ENCODE measurements at regions not wholly inside any gene's neighbourhood (a gene's known extent, or its start where the extent isn't known, plus 50 kb on each side); places are given as distances from the start of the nearest gene placed in this dataset.
"Not testable (repeated sequence)": the region's sequence is repeated elsewhere in the genome, so short reads cannot be mapped to it uniquely, and the experiment has no call there.

GRCh38 chr4:141534985-141535384 is 101.4 kb upstream of the IL15 start:
- no peak for DNase-seq (ENCODE audit: low spot score)

DNA sequence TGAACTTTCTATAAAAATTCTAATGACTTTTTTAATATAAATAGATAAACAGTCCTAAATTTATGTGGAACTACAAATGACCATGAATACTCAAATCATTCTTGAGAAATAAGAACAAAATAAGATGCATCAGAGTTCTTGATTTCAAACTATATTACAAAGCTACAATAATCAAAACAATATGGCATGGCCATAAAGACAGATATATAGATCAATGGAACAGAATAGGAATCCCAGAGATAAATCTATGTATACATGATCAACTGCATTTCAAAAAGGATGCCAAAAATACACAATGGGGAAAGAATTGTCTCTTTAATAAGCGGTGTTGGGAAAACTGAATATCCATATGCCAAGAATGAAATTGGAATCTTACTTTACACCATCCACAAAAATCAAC is 98.4 kb upstream of the IL15 start:
- DNase-seq (ENCODE audit: low spot score), result no peak

DNA sequence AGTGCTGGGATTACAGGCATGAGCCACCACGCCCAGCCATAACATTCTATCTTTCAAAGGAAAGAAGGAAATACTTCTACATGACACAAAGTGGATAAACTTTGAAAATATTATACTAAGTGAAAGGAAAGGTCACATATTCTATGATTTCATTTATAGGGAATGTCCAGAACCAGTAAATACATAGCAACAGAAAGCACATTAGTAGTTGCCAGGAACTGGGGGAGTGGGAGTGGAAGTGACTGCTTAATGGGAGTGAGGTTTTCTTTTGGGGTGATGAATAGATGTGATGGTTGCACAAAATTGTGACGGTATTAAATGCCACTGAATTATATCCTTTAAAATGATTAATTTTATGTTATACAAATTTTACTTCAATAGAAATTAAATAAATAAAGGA is 95.7 kb upstream of the IL15 start:
- no peak for DNase-seq (ENCODE audit: low spot score)

GRCh38 chr4:141541851-141542250 is 94.5 kb upstream of the IL15 start:
- DNase-seq (ENCODE audit: low spot score), result no peak

GRCh38 chr4:141543176-141543575 is 93.2 kb upstream of the IL15 start:
- no peak for DNase-seq (ENCODE audit: low spot score)

GRCh38 chr4:141543706-141544105 is 92.7 kb upstream of the IL15 start:
- no peak for DNase-seq (ENCODE audit: low spot score)

DNA sequence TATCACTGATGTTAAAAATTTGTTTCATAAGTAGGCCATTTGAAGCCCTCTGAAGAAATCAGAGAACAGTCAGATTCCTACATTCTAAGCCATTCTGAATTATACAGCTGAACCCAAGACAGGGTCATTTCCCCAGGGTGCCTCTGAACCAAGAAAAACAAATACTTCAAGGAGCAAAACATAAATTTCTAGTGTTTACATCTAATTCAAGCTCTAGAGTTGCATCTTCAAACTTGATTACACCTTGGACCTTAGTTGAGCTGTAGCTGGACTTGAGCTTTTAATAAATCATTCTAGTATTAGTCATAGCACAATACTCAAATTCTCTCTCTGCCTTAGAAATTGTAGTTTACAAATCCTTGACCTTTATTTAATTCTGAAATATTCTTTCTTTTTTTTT is 87.6 kb upstream of the IL15 start:
- DNase-seq (ENCODE audit: low spot score), result no peak

DNA sequence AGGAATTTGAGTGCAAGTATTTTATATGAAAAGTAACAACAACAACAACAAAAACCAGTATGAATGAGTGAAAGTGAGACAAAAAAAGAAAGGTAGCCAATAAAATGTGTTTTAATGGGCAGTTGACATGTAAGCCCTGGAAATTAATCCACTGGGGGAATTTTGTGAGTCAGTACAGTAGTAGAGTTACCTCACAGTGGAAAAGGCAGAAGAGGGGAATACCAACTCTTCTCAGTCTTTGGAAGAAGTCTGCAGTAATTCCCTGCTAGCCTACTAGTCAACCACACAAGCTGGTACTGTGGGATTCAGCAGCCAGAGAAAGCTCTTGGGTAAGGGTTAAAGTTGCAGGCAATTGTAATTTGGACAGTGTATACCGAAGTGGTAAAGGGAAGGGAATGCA is 76.3 kb upstream of the IL15 start:
- no peak for DNase-seq (ENCODE audit: low spot score)

- no peak for DNase-seq (ENCODE audit: low spot score)
Observed at GRCh38 chr4:141562649-141563048, 73.7 kb upstream of the IL15 start.

- no peak for DNase-seq (ENCODE audit: low spot score)
Observed at GRCh38 chr4:141563723-141564122, 72.7 kb upstream of the IL15 start.

DNA sequence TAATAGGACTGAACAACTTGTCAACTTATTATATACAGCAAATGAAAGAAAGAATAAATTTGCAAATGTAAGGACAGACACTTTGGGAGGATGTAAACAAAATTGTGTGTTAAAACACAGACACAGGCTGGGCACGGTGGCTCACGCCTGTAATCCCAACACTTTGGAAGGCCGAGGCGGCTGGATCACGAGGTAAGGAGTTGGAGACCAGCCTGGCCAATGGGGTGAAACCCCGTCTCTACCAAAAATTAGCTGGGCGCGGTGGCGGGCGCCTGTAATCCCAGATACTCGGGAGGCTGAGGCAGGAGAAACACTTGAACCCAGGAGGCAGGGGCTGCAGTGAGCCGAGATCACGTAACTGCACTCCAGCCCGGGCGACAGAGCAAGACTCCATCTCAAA is 71.4 kb upstream of the IL15 start:
- DNase-seq (ENCODE audit: low spot score), result not testable (repeated sequence)

- DNase-seq (ENCODE audit: low spot score), result no peak
Observed at GRCh38 chr4:141565379-141566089, 70.8 kb upstream of the IL15 start.

GRCh38 chr4:141567326-141567915 is 69.0 kb upstream of the IL15 start:
- no peak for DNase-seq (ENCODE audit: low spot score)

DNA sequence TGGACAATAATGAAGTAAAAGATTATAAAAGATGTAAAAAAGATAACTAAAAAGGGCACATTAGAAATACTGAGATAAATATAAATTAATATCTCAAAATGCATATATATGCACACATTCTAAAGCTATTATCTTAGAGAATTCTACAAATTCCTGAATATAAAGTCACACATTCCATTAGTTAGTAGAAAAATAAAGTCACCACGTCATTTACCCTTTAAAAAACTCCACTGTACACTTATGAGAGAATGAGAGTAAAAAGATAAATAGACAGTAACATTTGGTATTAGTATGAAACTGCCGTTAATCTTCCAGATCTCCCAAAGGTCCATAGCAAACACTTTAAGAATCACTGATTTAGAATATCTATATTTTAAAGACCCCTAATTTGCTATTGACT is 67.2 kb upstream of the IL15 start:
- DNase-seq (ENCODE audit: low spot score), result no peak

DNA sequence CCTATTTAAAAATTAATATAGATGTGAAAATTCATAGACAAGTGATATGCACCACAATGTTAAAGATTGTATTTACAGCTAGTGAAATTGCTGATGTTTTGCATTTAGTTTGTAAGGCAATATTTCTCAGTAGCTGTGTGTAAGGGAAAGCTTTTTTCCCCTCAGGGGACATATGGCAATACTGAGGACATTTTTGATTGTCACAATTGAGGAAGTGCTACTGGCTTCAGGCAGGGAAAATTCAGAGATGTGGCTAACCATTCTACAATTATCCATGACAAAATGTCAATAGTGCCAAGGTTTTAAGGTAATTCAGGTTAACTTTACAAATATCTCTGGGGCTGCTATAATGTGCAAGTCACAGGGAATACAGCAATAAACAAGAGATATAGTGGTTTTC is 66.1 kb upstream of the IL15 start:
- DNase-seq (ENCODE audit: low spot score), result no peak

GRCh38 chr4:141571362-141571761 is 65.0 kb upstream of the IL15 start:
- no peak for DNase-seq (ENCODE audit: low spot score)

DNA sequence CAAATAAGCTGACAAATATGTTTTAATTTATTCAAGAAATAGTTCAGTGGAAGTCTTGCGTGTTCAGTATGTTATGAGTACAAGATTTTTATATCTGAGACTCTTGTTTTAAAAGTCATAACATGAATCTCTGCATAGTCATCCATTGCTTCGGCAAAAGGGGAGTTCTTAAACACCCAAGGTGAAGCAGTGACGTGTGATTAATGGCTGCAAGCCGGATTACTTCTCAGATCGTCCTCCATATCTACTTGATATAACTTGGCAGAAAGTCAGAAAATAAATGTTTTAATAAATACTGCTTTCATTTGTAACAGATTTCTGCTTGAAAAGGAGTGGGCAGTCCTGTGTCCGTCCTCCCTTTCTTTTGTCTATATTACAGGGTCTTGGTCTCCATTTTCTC is 64.6 kb upstream of the IL15 start:
- no peak for DNase-seq (ENCODE audit: low spot score)

DNA sequence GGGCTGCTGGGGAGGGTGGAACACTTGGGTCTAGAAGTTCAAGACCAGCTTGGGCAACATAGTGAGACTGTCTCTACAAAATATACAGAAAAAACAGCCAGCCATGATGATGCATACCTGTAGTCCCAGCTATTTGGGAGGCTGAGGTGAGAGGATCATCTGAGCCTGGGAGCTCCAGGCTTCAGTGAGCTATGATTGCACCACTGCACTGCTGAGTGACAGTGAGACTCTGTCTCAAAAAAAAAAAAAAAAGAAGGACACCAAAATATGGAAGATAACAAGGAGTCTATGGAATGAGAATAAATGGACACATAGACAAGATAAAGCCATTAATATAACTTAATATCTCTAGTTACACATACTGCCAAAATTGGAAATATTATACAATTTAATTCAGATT is 62.7 kb upstream of the IL15 start:
- no peak for DNase-seq (ENCODE audit: low spot score)

- no peak for DNase-seq (ENCODE audit: low spot score)
Observed at GRCh38 chr4:141575884-141576283, 60.5 kb upstream of the IL15 start.

- DNase-seq (ENCODE audit: low spot score), result no peak
Observed at GRCh38 chr4:141576585-141577110, 59.7 kb upstream of the IL15 start.

GRCh38 chr4:141578451-141578850 is 57.9 kb upstream of the IL15 start:
- DNase-seq (ENCODE audit: low spot score), result no peak

GRCh38 chr4:141580523-141580922 is 55.9 kb upstream of the IL15 start:
- no peak for DNase-seq (ENCODE audit: low spot score)
